ENCODE measurements at regions not wholly inside any gene's neighbourhood (a gene's known extent, or its start where the extent isn't known, plus 50 kb on each side); places are given as distances from the start of the nearest gene placed in this dataset.

DNA sequence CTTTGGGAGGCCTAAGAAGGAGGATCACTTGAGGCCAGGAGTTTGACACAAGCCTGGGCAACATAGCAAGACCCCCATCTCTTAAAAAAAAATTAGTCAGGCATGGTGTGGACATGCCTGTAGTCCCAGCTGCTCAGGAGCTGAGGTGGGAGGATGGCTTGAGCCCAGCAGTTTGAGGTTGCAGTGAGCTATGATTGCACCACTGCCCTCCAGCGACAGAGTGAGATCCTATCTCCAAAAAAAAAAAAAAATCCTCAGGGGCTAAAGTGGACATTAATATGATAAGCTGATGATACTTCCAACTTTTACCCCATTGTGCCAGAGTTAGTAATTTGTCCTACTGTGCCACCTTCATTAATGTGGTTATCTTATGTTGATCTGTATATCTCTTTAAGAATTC, 327.8 kb upstream of the FMN2 start:
- no peak for DNase-seq
- Histone ChIP-seq H3K4me1 (no peaks in the 10 kb centered on the region), H3K27me3 (no peaks in the 10 kb centered on the region), H3K27ac (no peak overlapping the region), H3K36me3 (no peaks in the 10 kb centered on the region), H3K4me3 (no peak overlapping the region), H3K9me3 (no peaks in the 10 kb centered on the region)
- TF ChIP-seq POLR2A (IDR thresholded peaks at IDR 0.05): no peak
- TF ChIP-seq CTCF (IDR thresholded peaks at IDR 0.05): no peak

GRCh38 chr1:239764546-239764945, 327.1 kb upstream of the FMN2 start:
- no peak overlapping the region for H3K4me3 ChIP-seq
- no peak for DNase-seq
- TF ChIP-seq POLR2A (IDR thresholded peaks at IDR 0.05) (no peak), CTCF (IDR thresholded peaks at IDR 0.05) (no peak)
- H3K9me3 ChIP-seq: no peaks in the 10 kb centered on the region
- no peak overlapping the region for H3K27ac ChIP-seq
- H3K36me3 ChIP-seq: no peaks in the 10 kb centered on the region
- H3K4me1 ChIP-seq: no peaks in the 10 kb centered on the region
- H3K27me3 ChIP-seq: no peaks in the 10 kb centered on the region

DNA sequence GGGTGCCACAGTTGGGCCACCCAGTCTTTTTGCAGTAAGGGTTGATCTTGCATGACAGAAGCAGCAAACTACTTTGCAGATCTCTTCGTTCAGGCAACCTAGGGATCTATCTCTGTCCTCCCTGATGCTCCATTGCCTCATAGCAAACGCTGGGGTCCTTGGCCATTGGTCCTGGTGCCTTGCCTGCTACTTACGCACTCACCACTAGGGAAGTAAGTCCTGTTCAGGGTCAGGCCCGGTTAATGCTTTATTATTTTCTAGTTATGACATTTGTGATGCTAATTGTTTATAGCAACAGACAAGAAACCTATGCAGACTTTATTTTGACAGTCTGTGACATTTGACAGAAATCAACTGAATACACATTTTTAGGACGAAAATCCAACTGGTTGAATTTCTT, 326.5 kb upstream of the FMN2 start:
- no peaks in the 10 kb centered on the region for H3K4me1 ChIP-seq
- no peaks in the 10 kb centered on the region for H3K27me3 ChIP-seq
- no peak for DNase-seq
- no peak overlapping the region for H3K27ac ChIP-seq
- no peak for TF ChIP-seq POLR2A (IDR thresholded peaks at IDR 0.05)
- TF ChIP-seq CTCF (IDR thresholded peaks at IDR 0.05): no peak
- no peaks in the 10 kb centered on the region for H3K36me3 ChIP-seq
- H3K9me3 ChIP-seq: no peaks in the 10 kb centered on the region
- no peak overlapping the region for H3K4me3 ChIP-seq

- DNase-seq: no peak
- no peaks in the 10 kb centered on the region for H3K9me3 ChIP-seq
- H3K4me3 ChIP-seq: no peak overlapping the region
These were observed 320.1 kb upstream of the FMN2 start for GRCh38 chr1:239771550-239771949.

GRCh38 chr1:239772446-239772845, 319.2 kb upstream of the FMN2 start:
- H3K27me3 ChIP-seq: no peaks in the 10 kb centered on the region
- no peak overlapping the region for H3K4me3 ChIP-seq
- no peaks in the 10 kb centered on the region for H3K4me1 ChIP-seq
- no peaks in the 10 kb centered on the region for H3K9me3 ChIP-seq
- TF ChIP-seq CTCF (IDR thresholded peaks at IDR 0.05): no peak
- TF ChIP-seq POLR2A (IDR thresholded peaks at IDR 0.05): no peak
- no peaks in the 10 kb centered on the region for H3K36me3 ChIP-seq
- H3K27ac ChIP-seq: no peak overlapping the region
- no peak for DNase-seq

More at GRCh38 chr1:239771550-239771949, 320.1 kb upstream of the FMN2 start:
- Histone ChIP-seq H3K27me3 (no peaks in the 10 kb centered on the region), H3K36me3 (no peaks in the 10 kb centered on the region), H3K27ac (no peak overlapping the region), H3K4me1 (no peaks in the 10 kb centered on the region)
- TF ChIP-seq CTCF (IDR thresholded peaks at IDR 0.05): no peak
- no peak for TF ChIP-seq POLR2A (IDR thresholded peaks at IDR 0.05)

GRCh38 chr1:239775466-239775865, 316.2 kb upstream of the FMN2 start:
- TF ChIP-seq CTCF (IDR thresholded peaks at IDR 0.05) (no peak), POLR2A (IDR thresholded peaks at IDR 0.05) (no peak)
- H3K4me1 ChIP-seq: no peaks in the 10 kb centered on the region
- no peaks in the 10 kb centered on the region for H3K9me3 ChIP-seq
- H3K27me3 ChIP-seq: no peaks in the 10 kb centered on the region
- no peak for DNase-seq
- no peak overlapping the region for H3K27ac ChIP-seq
- H3K4me3 ChIP-seq: no peak overlapping the region
- no peaks in the 10 kb centered on the region for H3K36me3 ChIP-seq
